Left lung (tissue), 4 donors: ENCODE measurements at regions not wholly inside any gene's neighbourhood (a gene's known extent, or its start where the extent isn't known, plus 50 kb on each side); places are given as distances from the start of the nearest gene placed in this dataset.

ENCODE experiments used
- ATAC-seq: fragments of 200-7000 bp; cut with Tn5 transposase; one replicate; pipeline ENCODE4 v1.9.1; 2020; ENCODE audit warnings: moderate library complexity
- DNase-seq, 4 donors: peaks; one replicate each; pipeline ENCODE4 v3.0.0-alpha.2; 2013 to 2020
- H3K27ac ChIP-seq, 2 donors: fragments of 200-600 bp; sonication (generic) in 1 of 2; one replicate each; pipeline versions ENCODE4 v1.5.0 to v1.8.0; 2020 to 2021
- H3K27me3 ChIP-seq, 2 donors: fragments of 200-600 bp; sonication (generic) in 1 of 2; one replicate each; pipeline versions ENCODE4 v1.5.0 to v1.8.0; 2020 to 2021
- H3K36me3 ChIP-seq, 2 donors: fragments of 200-600 bp; sonication (generic) in 1 of 2; one replicate each; pipeline versions ENCODE4 v1.5.0 to v1.8.0; 2020 to 2021
- H3K4me1 ChIP-seq, 2 donors: fragments of 200-600 bp; one replicate each; pipeline ENCODE4 v1.8.0; 2021
- H3K4me3 ChIP-seq, 2 donors: fragments of 200-600 bp; sonication (generic) in 1 of 2; one replicate each; pipeline versions ENCODE4 v1.5.0 to v1.8.0; 2020 to 2021; ENCODE audit warnings: mild to moderate bottlenecking in 1 of 2
- H3K9me3 ChIP-seq, 2 donors: fragments of 200-600 bp; sonication (generic) in 1 of 2; one replicate each; pipeline versions ENCODE4 v1.5.0 to v1.8.0; 2020 to 2021
- CTCF ChIP-seq, 2 donors: fragments of 200-600 bp; sonication (generic) in 1 of 2; IDR thresholded peaks; one replicate each; pipeline versions ENCODE4 v1.5.0 to v1.8.0; 2021; ENCODE audit warnings: antibody characterized with exemption in 2 of 2
- intact Hi-C, 2 donors: fragments of 100-400 bp; cut with DNase I; formaldehyde crosslinking; loops; one replicate each; pipeline versions ENCODE4 v1.11.2 to v1.14.2; 2022
- donor health status: DM: no; HTN: yes; CAD: no.
- donor health status: DM: no; HTN: no; CAD: no.

- DNase-seq = no peak
- H3K36me3 ChIP-seq = no peaks in the 10 kb centered on the region
- intact Hi-C loops = loop anchor here in 1 of 2 donors (10.0 kb wide), 1 partner anchor 199 kb away; no protein-coding TSS in a partner anchor
- H3K27ac ChIP-seq = no peak overlapping the region
- ATAC-seq = no peak
- no peaks in the 10 kb centered on the region for H3K27me3 ChIP-seq
- TF ChIP-seq CTCF (IDR thresholded peaks at IDR 0.05) = no peak
- H3K4me1 ChIP-seq = peaks cover 0 to 9% of the 10 kb centered on the region in 2 donors
- no peak overlapping the region for H3K4me3 ChIP-seq
- H3K9me3 ChIP-seq = no peaks in the 10 kb centered on the region
Observed at GRCh38 chr20:40943591-40943990, 85.0 kb upstream of the TOP1 start.

GRCh38 chr20:40945189-40945588, 83.4 kb upstream of the TOP1 start:
- no peak overlapping the region for H3K4me3 ChIP-seq
- H3K27ac ChIP-seq = no peak overlapping the region
- TF ChIP-seq CTCF (IDR thresholded peaks at IDR 0.05) = no peak
- no peaks in the 10 kb centered on the region for H3K36me3 ChIP-seq
- ATAC-seq = no peak
- no peaks in the 10 kb centered on the region for H3K27me3 ChIP-seq
- intact Hi-C loops = loop anchor here in 1 of 2 donors (10.0 kb wide), 1 partner anchor 200 kb away; no protein-coding TSS in a partner anchor
- DNase-seq = no peak
- H3K4me1 ChIP-seq = peaks cover 0 to 9% of the 10 kb centered on the region in 2 donors
- no peaks in the 10 kb centered on the region for H3K9me3 ChIP-seq

GRCh38 chr20:40945754-40946450, 82.7 kb upstream of the TOP1 start:
- H3K36me3 ChIP-seq = no peaks in the 10 kb centered on the region
- H3K4me3 ChIP-seq = no peak overlapping the region
- ATAC-seq (peak; percentile 93), DNase-seq (peak in 3 of 4 donors; percentile 53 to 82 (median 61))
- no peaks in the 10 kb centered on the region for H3K27me3 ChIP-seq
- H3K9me3 ChIP-seq = no peaks in the 10 kb centered on the region
- intact Hi-C loops = loop anchor here in 1 of 2 donors (10.0 kb wide), 1 partner anchor 201 kb away; no protein-coding TSS in a partner anchor
- peak; percentile 29 to 51 for TF ChIP-seq CTCF (IDR thresholded peaks at IDR 0.05)
- H3K27ac ChIP-seq = no peak overlapping the region
- peaks cover 0 to 9% of the 10 kb centered on the region in 2 donors for H3K4me1 ChIP-seq

DNA sequence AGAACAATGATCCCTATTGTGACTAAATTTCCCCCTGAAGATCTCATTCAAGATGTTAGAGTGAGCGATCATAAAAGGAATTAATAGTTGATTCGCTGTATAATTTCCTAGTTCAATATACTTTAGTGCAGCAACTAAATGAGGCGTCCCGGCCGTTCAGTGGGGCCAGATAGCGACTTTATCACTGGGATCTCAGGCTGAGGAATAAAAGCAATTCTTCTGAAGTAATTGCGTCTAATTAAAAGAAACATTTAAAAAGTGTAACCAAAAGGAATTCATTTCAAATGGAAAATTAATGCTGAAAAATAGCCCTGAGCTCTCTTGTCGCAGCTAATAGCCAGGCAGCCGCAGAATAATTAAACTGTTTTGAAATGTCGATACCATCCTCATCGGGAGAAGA, 82.2 kb upstream of the TOP1 start:
- H3K4me1 ChIP-seq = peaks cover 0 to 9% of the 10 kb centered on the region in 2 donors
- no peak for ATAC-seq

More for the DNA sequence above, 82.2 kb upstream of the TOP1 start:
- Histone ChIP-seq H3K36me3 (no peaks in the 10 kb centered on the region), H3K27ac (no peak overlapping the region), H3K4me3 (no peak overlapping the region), H3K9me3 (no peaks in the 10 kb centered on the region), H3K27me3 (no peaks in the 10 kb centered on the region)
- intact Hi-C loops = loop anchor here in 1 of 2 donors (10.0 kb wide), 1 partner anchor 202 kb away; no protein-coding TSS in a partner anchor
- no peak for TF ChIP-seq CTCF (IDR thresholded peaks at IDR 0.05)
- no peak for DNase-seq
